H1 (cell line): ENCODE measurements at regions not wholly inside any gene's neighbourhood (a gene's known extent, or its start where the extent isn't known, plus 50 kb on each side); places are given as distances from the start of the nearest gene placed in this dataset.

ENCODE experiments used
- CTCF ChIA-PET: fragments of 300-600 bp; sonication (Branson Sonifier 250); formaldehyde crosslinking; loops from one replicate; lab custom pipeline; 2021; ENCODE audit not compliant: partially characterized antibody; lab: Charles Lee
- POLR2A ChIA-PET: fragments of 300-600 bp; sonication (Branson Sonifier 250); formaldehyde crosslinking; loops from one replicate; lab custom pipeline; 2021; ENCODE audit warnings: inconsistent platforms; ENCODE audit not compliant: partially characterized antibody; lab: Charles Lee
- DNase-seq, 2 experiments: peaks; one replicate each; pipeline versions ENCODE4 v3.0.0 to v3.0.0-alpha.2; 2010 to 2022; ENCODE audit warnings: low spot score in 2 of 2, low read depth in 1 of 2, mixed read lengths in 1 of 2
- FAIRE-seq: peaks from 2 replicates; lab custom pipeline; 2011; peaks lifted over from hg19 to GRCh38; lab: Jason Lieb, UNC
- H2AFZ ChIP-seq: 2 replicates; pipeline ENCODE4 v1.8.1; 2012; ENCODE audit warnings: low read length, inconsistent platforms
- H2AK5ac ChIP-seq: 2 replicates; pipeline ENCODE4 v1.6.1; 2013; ENCODE audit warnings: low read depth, low read length
- H2BK120ac ChIP-seq: replicated peaks from 2 replicates; pipeline ENCODE3; 2013; ENCODE audit warnings: low read depth, low read length, inconsistent platforms
- H2BK12ac ChIP-seq: 2 replicates; pipeline ENCODE4 v1.6.1; 2013; ENCODE audit warnings: low read depth, low read length
- H2BK15ac ChIP-seq: 2 replicates; pipeline ENCODE4 v1.6.1; 2013; ENCODE audit warnings: low read length
- H2BK20ac ChIP-seq: 2 replicates; pipeline ENCODE4 v1.6.1; 2013; ENCODE audit warnings: low read length
- H2BK5ac ChIP-seq: 2 replicates; pipeline ENCODE4 v1.6.1; 2013; ENCODE audit warnings: low read depth, low read length
- H3K14ac ChIP-seq: 2 replicates; pipeline ENCODE4 v1.6.1; 2013; ENCODE audit warnings: inconsistent platforms; ENCODE audit not compliant: insufficient read length
- H3K18ac ChIP-seq: 2 replicates; pipeline ENCODE4 v1.6.1; 2013; ENCODE audit warnings: low read length; ENCODE audit errors: extremely low read depth
- H3K23ac ChIP-seq: 2 replicates; pipeline ENCODE4 v1.6.1; 2013; ENCODE audit warnings: inconsistent platforms; ENCODE audit not compliant: insufficient read length
- H3K23me2 ChIP-seq: 2 replicates; pipeline ENCODE4 v1.6.1; 2013; ENCODE audit warnings: low read depth, low read length
- H3K27ac ChIP-seq: 2 replicates; pipeline ENCODE4 v1.6.1; 2011; ENCODE audit warnings: low read depth, low read length, inconsistent platforms
- H3K27me3 ChIP-seq, 4 experiments: replicated peaks in 1 of 4; 1 replicate in 1 of 4; 2 replicates in 3 of 4; pipeline versions ENCODE4 v1.6.1 to v1.8.1; 2011 to 2013; ENCODE audit warnings: low read length in 3 of 4, mild to moderate bottlenecking in 3 of 4, inconsistent platforms in 2 of 4, mixed read lengths in 2 of 4, moderate library complexity in 1 of 4; ENCODE audit not compliant: control insufficient read depth in 3 of 4, insufficient read depth in 3 of 4; ENCODE audit errors: extremely low read depth in 1 of 4
- H3K36me3 ChIP-seq, 4 experiments: 2 replicates each; pipeline versions ENCODE4 v1.6.1 to v1.8.1; 2011 to 2013; ENCODE audit warnings: mild to moderate bottlenecking in 4 of 4, low read length in 3 of 4, moderate library complexity in 2 of 4, control low read depth in 1 of 4, inconsistent platforms in 1 of 4; ENCODE audit not compliant: insufficient read depth in 4 of 4, control insufficient read depth in 2 of 4
- H3K4ac ChIP-seq: replicated peaks from 2 replicates; pipeline ENCODE3; 2013; ENCODE audit warnings: low read length, low read depth, mixed read lengths, inconsistent platforms; ENCODE audit not compliant: insufficient read length
- H3K4me1 ChIP-seq, 4 experiments: replicated peaks in 1 of 4; 1 replicate in 1 of 4; 2 replicates in 3 of 4; pipeline versions ENCODE4 v1.6.1 to v1.8.1; 2011 to 2013; ENCODE audit warnings: low read length in 3 of 4, inconsistent platforms in 2 of 4, mixed read lengths in 1 of 4; ENCODE audit not compliant: insufficient read depth in 4 of 4, control insufficient read depth in 3 of 4
- H3K4me2 ChIP-seq, 2 experiments: 2 replicates each; pipeline versions ENCODE4 v1.6.1 to v1.8.1; 2011 to 2013; ENCODE audit warnings: low read depth in 2 of 2, low read length in 2 of 2, control low read depth in 1 of 2, inconsistent platforms in 1 of 2, mild to moderate bottlenecking in 1 of 2; ENCODE audit not compliant: insufficient read depth in 1 of 2
- H3K4me3 ChIP-seq, 4 experiments: fragments of 200-600, 300-600 bp in 1 of 4; sonication (generic), shearing (Covaris generic), sonication (Bioruptor Twin) in 1 of 4; 2 replicates each; pipeline versions ENCODE4 v1.5.1 to v1.8.1; 2011 to 2016; ENCODE audit warnings: low read length in 4 of 4, low read depth in 3 of 4, control low read depth in 2 of 4, inconsistent platforms in 2 of 4, mild to moderate bottlenecking in 2 of 4, mixed read lengths in 1 of 4, moderate library complexity in 1 of 4; ENCODE audit not compliant: insufficient read depth in 2 of 4; ENCODE audit errors: extremely low read depth in 1 of 4
- H3K56ac ChIP-seq: replicated peaks from 2 replicates; pipeline ENCODE3; 2013; ENCODE audit warnings: low read depth, mild to moderate bottlenecking, mixed read lengths, low read length, inconsistent platforms; ENCODE audit not compliant: insufficient read length
- H3K79me1 ChIP-seq: 2 replicates; pipeline ENCODE4 v1.6.1; 2013; ENCODE audit warnings: low read depth, low read length, control low read depth
- H3K79me2 ChIP-seq, 2 experiments: 2 replicates each; pipeline versions ENCODE4 v1.6.1 to v1.8.1; 2012 to 2013; ENCODE audit warnings: low read length in 2 of 2, mild to moderate bottlenecking in 2 of 2, inconsistent platforms in 1 of 2; ENCODE audit not compliant: insufficient read depth in 2 of 2, control insufficient read depth in 1 of 2
- H3K9ac ChIP-seq, 4 experiments: replicated peaks in 1 of 4; 1 replicate in 1 of 4; 2 replicates in 3 of 4; pipeline versions ENCODE4 v1.6.1 to v1.8.1; 2011 to 2013; ENCODE audit warnings: low read depth in 3 of 4, low read length in 3 of 4, control low read depth in 2 of 4, mild to moderate bottlenecking in 2 of 4, moderate library complexity in 2 of 4, inconsistent platforms in 1 of 4; ENCODE audit errors: extremely low read depth in 1 of 4
- H3K9me3 ChIP-seq, 2 experiments: 2 replicates each; pipeline versions ENCODE4 v1.6.1 to v1.8.1; 2012 to 2013; ENCODE audit warnings: mild to moderate bottlenecking in 2 of 2, moderate library complexity in 2 of 2, control low read depth in 1 of 2, inconsistent platforms in 1 of 2, low read depth in 1 of 2, low read length in 1 of 2, mixed read lengths in 1 of 2; ENCODE audit not compliant: insufficient read depth in 2 of 2
- H4K20me1 ChIP-seq, 2 experiments: replicated peaks in 1 of 2; 2 replicates each; pipeline versions ENCODE3 to v1.8.1; 2011 to 2013; ENCODE audit warnings: inconsistent platforms in 2 of 2, low read length in 2 of 2, mild to moderate bottlenecking in 1 of 2; ENCODE audit not compliant: insufficient read depth in 2 of 2, control insufficient read depth in 1 of 2
- H4K5ac ChIP-seq: 2 replicates; pipeline ENCODE4 v1.6.1; 2013; ENCODE audit warnings: low read length, low read depth, mixed read lengths, inconsistent platforms; ENCODE audit not compliant: insufficient read length
- H4K8ac ChIP-seq: 2 replicates; pipeline ENCODE4 v1.8.0; 2013; ENCODE audit warnings: mild to moderate bottlenecking, moderate library complexity, low read length, inconsistent platforms; ENCODE audit not compliant: insufficient read depth; ENCODE audit errors: extremely low read depth
- H4K91ac ChIP-seq: replicated peaks from 2 replicates; pipeline ENCODE3; 2013; ENCODE audit warnings: low read length, mixed read lengths, inconsistent platforms; ENCODE audit not compliant: insufficient read length
- BRCA1 ChIP-seq: IDR thresholded peaks from 2 replicates; pipeline ENCODE4 v1.6.1; 2012; ENCODE audit warnings: low read depth, low read length, improper control_type of control experiment
- CTBP2 ChIP-seq: IDR thresholded peaks from 2 replicates; pipeline ENCODE4 v1.7.0; 2011; ENCODE audit warnings: borderline replicate concordance, mild to moderate bottlenecking, moderate library complexity, mixed read lengths, low read length; ENCODE audit not compliant: insufficient read depth, insufficient read length
- JUN ChIP-seq: IDR thresholded peaks from 2 replicates; pipeline ENCODE4 v1.6.1; 2011; ENCODE audit warnings: low read depth, mild to moderate bottlenecking, improper control_type of control experiment, low read length
- JUND ChIP-seq: IDR thresholded peaks from 2 replicates; pipeline ENCODE4 v1.6.1; 2011; ENCODE audit warnings: mild to moderate bottlenecking, improper control_type of control experiment, low read length
- KDM4A ChIP-seq: IDR thresholded peaks from one replicate; pipeline ENCODE4 v1.7.1; 2012; ENCODE audit warnings: low read depth, mild to moderate bottlenecking, moderate library complexity, low read length, inconsistent platforms; ENCODE audit not compliant: severe bottlenecking
- MAX ChIP-seq: IDR thresholded peaks from 2 replicates; pipeline ENCODE4 v1.6.1; 2012; ENCODE audit warnings: inconsistent platforms
- POU5F1 ChIP-seq: IDR thresholded peaks from 2 replicates; pipeline ENCODE4 v1.6.1; 2011; ENCODE audit warnings: low read depth, mild to moderate bottlenecking, low read length, moderate library complexity
- SIN3A ChIP-seq, 2 experiments: IDR thresholded peaks in 1 of 2; conservative IDR thresholded peaks in 1 of 2; 2 replicates each; pipeline ENCODE4 v1.6.1; 2011 to 2012; ENCODE audit warnings: low read length in 2 of 2, improper control_type of control experiment in 1 of 2, low read depth in 1 of 2, mild to moderate bottlenecking in 1 of 2
- SIX5 ChIP-seq: IDR thresholded peaks from 2 replicates; pipeline ENCODE4 v1.6.1; 2011; ENCODE audit warnings: mild to moderate bottlenecking, low read depth, low read length
- SP2 ChIP-seq: IDR thresholded peaks from 2 replicates; pipeline ENCODE4 v1.6.1; 2012; ENCODE audit warnings: mild to moderate bottlenecking, low read length, inconsistent platforms
- SP4 ChIP-seq: IDR thresholded peaks from 2 replicates; pipeline ENCODE4 v1.6.1; 2012; ENCODE audit warnings: low read length, inconsistent platforms
- TAF7 ChIP-seq: optimal IDR thresholded peaks from 2 replicates; pipeline ENCODE3; 2011; ENCODE audit warnings: low read depth, mild to moderate bottlenecking, inconsistent platforms, low read length, moderate library complexity, borderline replicate concordance
- TEAD4 ChIP-seq: IDR thresholded peaks from 2 replicates; pipeline ENCODE4 v1.6.1; 2012; ENCODE audit warnings: low read depth, low read length, inconsistent platforms, mixed read lengths
- USF2 ChIP-seq: IDR thresholded peaks from 2 replicates; pipeline ENCODE4 v1.6.1; 2011; ENCODE audit warnings: low read length, improper control_type of control experiment
- WGBS, 2 experiments: shearing (Covaris generic) in 1 of 2; methylation state at CpG; one replicate each; pipeline versions ENCODE4 v1.1.6 to v1.1.7; 2013 to 2015; ENCODE audit warnings: low lambda C conversion rate in 2 of 2, mixed read lengths in 2 of 2, inconsistent platforms in 1 of 2, low coverage in 1 of 2, missing lambda C conversion rate in 1 of 2; ENCODE audit not compliant: insufficient replicate concordance in 2 of 2, insufficient coverage in 1 of 2, insufficient read length in 1 of 2; ENCODE audit errors: extremely low coverage in 1 of 2, missing lambda C conversion rate in 1 of 2; 5-methylcytosine and 5-hydroxymethylcytosine counted together

- CTCF ChIA-PET, result interaction anchor here (1.0 to 1.6 kb wide), 4 partner anchors 25 to 193 kb away, joined by 3 to 4 read pairs (median 4); no protein-coding TSS in a partner anchor
- Histone ChIP-seq H2BK12ac (no peak overlapping the region), H3K56ac (no peak overlapping the region), H3K9ac (no peak overlapping the region), H4K91ac (no peak overlapping the region), H4K8ac (no peak overlapping the region), H2BK15ac (no peak overlapping the region), H3K27ac (no peak overlapping the region), H2BK120ac (no peak overlapping the region), H3K9me3 (peaks cover 3 to 5% of the 10 kb centered on the region in 2 experiments; a peak in 2 of 4 replicates), H4K5ac (no peak overlapping the region), H2AFZ (no peak overlapping the region), H3K79me1 (no peaks in the 10 kb centered on the region), H2BK5ac (no peak overlapping the region), H3K4me3 (no peak overlapping the region), H3K27me3 (no peaks in the 10 kb centered on the region), H3K79me2 (no peaks in the 10 kb centered on the region), H2BK20ac (no peak overlapping the region), H3K23me2 (no peaks in the 10 kb centered on the region), H3K23ac (no peak overlapping the region), H2AK5ac (no peak overlapping the region), H3K4ac (no peak overlapping the region), H3K18ac (no peak overlapping the region), H4K20me1 (no peaks in the 10 kb centered on the region), H3K14ac (no peak overlapping the region), H3K36me3 (no peaks in the 10 kb centered on the region), H3K4me1 (peaks cover 0 to 4% (median under 1%) of the 10 kb centered on the region in 4 experiments; a peak in 2 of 7 replicates), H3K4me2 (no peak overlapping the region)
- FAIRE-seq (no peak), DNase-seq (no peak)
- POLR2A ChIA-PET, result no interaction called here
- WGBS, 2 experiments, result 100% methylated on average over 1 of the region's 1 CpG; no CpG with 5 or more reads in 1 of the 2 experiments
- no peak for TF ChIP-seq TEAD4
- TF ChIP-seq MAX, result no peak
- TF ChIP-seq KDM4A, result no peak
- TF ChIP-seq BRCA1, result no peak
- no peak for TF ChIP-seq SP2
- TF ChIP-seq JUND, result no peak
- TF ChIP-seq POU5F1, result no peak
- no peak for TF ChIP-seq CTBP2
- no peak for TF ChIP-seq SIN3A (conservative IDR thresholded peaks at IDR 0.05 in 1 of 2, IDR thresholded peaks at IDR 0.05 in 1 of 2; ENCODE audit: low read depth in 1 of 2, low read length in 2 of 2)
- TF ChIP-seq SP4, result no peak
- TF ChIP-seq SIX5, result no peak
- TF ChIP-seq JUN, result no peak
- TF ChIP-seq USF2, result no peak
- TF ChIP-seq TAF7, result no peak
Measured at GRCh38 chr15:58267051-58267450, 128.9 kb downstream of the AQP9 start.
